SJCRH30 (cell line): ENCODE measurements at regions not wholly inside any gene's neighbourhood (a gene's known extent, or its start where the extent isn't known, plus 50 kb on each side); places are given as distances from the start of the nearest gene placed in this dataset.
"Not testable (repeated sequence)": the region's sequence is repeated elsewhere in the genome, so short reads cannot be mapped to it uniquely, and the experiment has no call there.

Experiments used
- DNase-seq, 2 experiments: peaks; one replicate each; pipeline ENCODE4 v3.0.0-alpha.2; 2015 to 2020
- H3K27ac ChIP-seq: fragments of 250-450 bp; sonication (Bioruptor Pico); 2 replicates; pipeline ENCODE4 v1.5.1; 2020; ENCODE audit warnings: mild to moderate bottlenecking, moderate library complexity
- H3K27me3 ChIP-seq: fragments of 250-450 bp; sonication (Bioruptor Pico); 2 replicates; pipeline ENCODE4 v1.5.1; 2020; ENCODE audit warnings: mild to moderate bottlenecking, moderate library complexity
- H3K36me3 ChIP-seq: fragments of 250-450 bp; sonication (Bioruptor Pico); 2 replicates; pipeline ENCODE4 v1.5.1; 2020; ENCODE audit warnings: mild to moderate bottlenecking, moderate library complexity
- H3K4me1 ChIP-seq: fragments of 250-450 bp; sonication (Bioruptor Pico); 2 replicates; pipeline ENCODE4 v1.5.1; 2020; ENCODE audit warnings: mild to moderate bottlenecking, moderate library complexity
- H3K4me3 ChIP-seq: fragments of 250-450 bp; sonication (Bioruptor Pico); 2 replicates; pipeline ENCODE4 v1.5.1; 2020; ENCODE audit warnings: mild to moderate bottlenecking, moderate library complexity
- H3K9me3 ChIP-seq: fragments of 250-450 bp; sonication (Bioruptor Pico); replicated peaks from 2 replicates; pipeline ENCODE4 v1.5.1; 2020; ENCODE audit warnings: mild to moderate bottlenecking, moderate library complexity

GRCh38 chrX:131461855-131462254 is 82.0 kb upstream of the OR13H1 start:
- not testable (repeated sequence) for H3K9me3 ChIP-seq, H3K27me3 ChIP-seq, H3K4me1 ChIP-seq

GRCh38 chrX:131473809-131474208 is 70.1 kb upstream of the OR13H1 start:
- H3K27ac ChIP-seq, H3K9me3 ChIP-seq, H3K4me1 ChIP-seq, H3K36me3 ChIP-seq, H3K4me3 ChIP-seq, DNase-seq, H3K27me3 ChIP-seq: not testable (repeated sequence)

More at GRCh38 chrX:131461855-131462254, 82.0 kb upstream of the OR13H1 start:
- H3K36me3 ChIP-seq, DNase-seq, H3K4me3 ChIP-seq, H3K27ac ChIP-seq: not testable (repeated sequence)

GRCh38 chrX:131477498-131477897 is 66.4 kb upstream of the OR13H1 start:
- Histone ChIP-seq H3K9me3 (no peaks in the 10 kb centered on the region), H3K27ac (no peak overlapping the region), H3K4me1 (no peaks in the 10 kb centered on the region), H3K27me3 (no peaks in the 10 kb centered on the region), H3K36me3 (no peaks in the 10 kb centered on the region), H3K4me3 (no peak overlapping the region)
- no peak for DNase-seq
